HG02642 (cell line): ENCODE measurements at regions not wholly inside any gene's neighbourhood (a gene's known extent, or its start where the extent isn't known, plus 50 kb on each side); places are given as distances from the start of the nearest gene placed in this dataset.
A peak's percentile ranks its signal among the peaks of the same experiment; 100 is the strongest.
"Not testable (repeated sequence)": the region's sequence is repeated elsewhere in the genome, so short reads cannot be mapped to it uniquely, and the experiment has no call there.

ENCODE experiments used
- ATAC-seq: cut with Tn5 transposase; IDR thresholded peaks from one replicate; pipeline ENCODE4 v1.9.1; 2021; ENCODE audit warnings: mild to moderate bottlenecking; ENCODE audit not compliant: unreplicated experiment, poor library complexity

DNA sequence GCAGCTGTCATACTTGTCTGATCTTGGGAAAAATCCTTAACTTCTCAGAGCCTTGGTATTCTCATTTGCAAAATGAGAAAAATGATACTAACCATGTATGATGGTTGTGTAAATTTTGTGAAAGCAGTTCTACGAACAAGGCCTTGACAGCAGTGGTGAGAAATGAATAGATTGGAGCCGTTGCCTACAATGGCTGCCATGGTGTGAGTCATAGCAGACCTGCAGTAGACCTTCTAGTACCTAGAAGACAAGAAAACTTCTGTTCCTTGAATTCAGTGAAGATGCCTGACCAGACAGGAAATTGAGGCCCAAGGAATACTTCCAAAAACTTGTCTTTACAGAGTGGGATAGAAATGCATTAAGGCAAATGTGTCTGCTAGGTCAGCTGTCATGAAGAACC is 338.9 kb downstream of the QKI start:
- ATAC-seq: no peak

DNA sequence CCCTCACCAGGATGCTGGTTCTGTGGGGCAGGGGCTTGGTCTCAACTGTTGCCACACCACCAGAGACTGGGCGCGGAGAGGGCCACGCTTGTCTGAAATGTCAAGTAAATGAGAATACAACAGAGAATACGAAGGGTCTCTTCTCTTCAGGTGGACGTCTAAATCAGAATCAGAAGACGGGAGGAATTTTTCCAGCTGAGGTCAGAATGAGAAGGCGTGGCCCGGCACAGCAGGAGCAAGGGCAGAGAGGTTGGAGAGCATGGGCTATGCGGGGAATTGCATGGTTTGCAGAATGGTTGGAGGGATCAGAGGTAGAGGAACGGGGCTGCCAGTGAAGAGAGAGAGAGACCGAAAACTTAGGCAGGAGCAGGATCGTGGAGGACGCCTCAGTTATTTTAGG is 337.9 kb downstream of the QKI start:
- no peak for ATAC-seq

DNA sequence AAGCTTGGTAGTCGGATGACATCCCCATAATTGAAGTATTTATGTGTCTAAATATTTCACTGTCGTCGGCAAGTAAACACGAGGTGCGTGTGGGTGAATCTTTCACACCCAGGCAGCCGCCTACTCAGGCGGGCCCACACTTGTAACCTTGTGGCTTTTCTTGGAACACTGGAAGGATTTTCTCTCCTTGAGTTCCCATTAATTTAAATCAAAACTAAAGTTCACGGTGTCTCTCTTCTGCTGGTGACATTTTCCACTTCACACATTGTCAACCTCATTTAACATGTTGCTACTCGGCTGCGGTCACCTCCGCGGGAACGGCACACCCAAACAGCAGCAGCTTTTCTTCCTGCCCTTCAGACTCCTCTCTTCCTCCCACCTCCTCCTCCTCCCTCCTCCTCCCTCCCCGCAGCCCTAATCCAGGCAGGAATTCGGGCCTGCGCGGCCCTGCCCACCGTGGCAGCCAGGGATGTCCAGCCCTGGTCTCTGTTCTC is 336.6 kb downstream of the QKI start:
- no peak for ATAC-seq

DNA sequence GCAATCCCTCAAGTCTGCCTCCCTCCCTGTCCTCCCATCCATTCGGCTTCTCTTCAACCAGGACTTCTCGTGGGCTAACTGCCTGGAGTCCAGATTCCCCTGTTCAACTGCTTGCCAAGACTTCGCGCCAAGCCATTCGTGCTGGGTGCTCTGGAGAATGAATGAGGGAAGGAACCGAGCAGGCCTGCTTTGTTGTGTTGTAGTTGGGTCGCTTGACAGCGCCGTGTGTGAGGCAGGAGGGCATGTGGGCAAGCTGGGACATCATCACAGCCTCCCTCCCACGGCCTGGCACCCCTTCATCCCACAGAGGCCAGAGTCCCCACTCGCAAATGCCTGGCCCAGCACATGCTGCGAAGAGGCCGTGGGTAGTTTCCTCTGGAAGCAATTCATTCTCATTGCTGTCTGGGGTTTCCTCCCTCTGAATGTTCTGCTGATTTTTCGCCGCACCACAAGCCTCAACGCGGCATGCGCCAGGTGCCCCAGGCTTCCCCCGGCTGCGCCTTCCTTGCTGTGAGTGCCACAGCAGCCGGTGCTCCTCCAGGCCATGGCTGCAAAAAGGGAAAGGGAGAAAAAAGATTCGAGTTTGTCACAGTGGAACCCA is 336.0 kb downstream of the QKI start:
- ATAC-seq: no peak

DNA sequence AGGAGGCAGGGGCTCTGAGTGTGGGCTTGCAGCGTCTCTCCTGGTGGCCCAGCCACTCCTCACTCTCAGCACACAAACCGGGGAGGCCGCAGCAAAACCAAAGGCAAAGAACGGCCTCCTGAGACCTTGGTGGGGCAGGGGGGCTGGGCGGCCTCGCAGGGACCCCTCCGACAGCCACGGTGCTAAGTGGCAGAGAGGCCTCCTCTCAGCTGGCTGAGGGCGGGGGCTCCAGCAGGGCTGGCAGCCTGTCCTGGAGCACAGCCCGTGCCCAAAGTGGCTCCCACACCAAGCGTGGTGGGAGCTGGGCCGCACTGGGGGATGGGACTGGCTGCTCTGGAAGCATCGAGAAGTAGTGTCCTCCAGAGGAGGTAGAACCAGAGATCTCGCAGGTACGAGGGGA is 334.4 kb downstream of the QKI start:
- no peak for ATAC-seq

DNA sequence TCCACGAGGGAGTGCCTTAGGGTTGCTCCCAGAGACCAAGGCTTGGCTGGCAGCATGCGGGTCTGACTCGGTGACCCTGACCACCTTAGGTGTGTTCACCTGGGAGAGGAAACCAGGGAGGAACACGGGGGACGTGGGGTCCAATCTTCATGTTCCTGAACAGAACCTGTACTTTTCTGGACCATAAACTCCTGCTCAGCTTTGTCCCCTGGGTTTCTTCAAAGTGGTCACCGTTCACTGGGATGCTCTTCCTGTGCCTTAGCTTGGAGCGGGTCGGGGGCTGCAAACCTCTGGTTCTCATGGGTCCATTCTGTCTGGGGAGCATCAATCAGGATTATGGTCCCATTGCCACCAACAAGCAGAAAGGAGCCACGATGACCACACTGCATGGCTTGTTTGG is 333.5 kb downstream of the QKI start:
- no peak for ATAC-seq

DNA sequence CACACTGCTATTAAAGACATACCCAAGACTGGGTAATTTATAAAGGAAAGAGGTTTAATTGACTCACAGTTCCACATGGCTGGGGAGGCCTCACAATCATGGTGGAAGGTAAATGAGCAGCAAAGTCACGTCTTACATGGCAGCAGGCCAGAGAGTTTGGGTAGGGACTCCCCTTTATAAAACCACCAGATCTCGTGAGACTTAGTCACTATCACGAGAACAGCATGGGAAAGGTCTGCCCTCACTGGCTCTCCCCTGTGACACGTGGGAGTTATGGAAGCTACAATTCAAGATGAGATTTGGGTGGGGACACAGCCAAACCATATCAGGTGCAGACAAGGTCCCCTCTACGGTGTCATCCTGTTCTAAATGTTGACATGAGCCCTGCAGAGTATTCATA is 332.5 kb downstream of the QKI start:
- not testable (repeated sequence) for ATAC-seq

DNA sequence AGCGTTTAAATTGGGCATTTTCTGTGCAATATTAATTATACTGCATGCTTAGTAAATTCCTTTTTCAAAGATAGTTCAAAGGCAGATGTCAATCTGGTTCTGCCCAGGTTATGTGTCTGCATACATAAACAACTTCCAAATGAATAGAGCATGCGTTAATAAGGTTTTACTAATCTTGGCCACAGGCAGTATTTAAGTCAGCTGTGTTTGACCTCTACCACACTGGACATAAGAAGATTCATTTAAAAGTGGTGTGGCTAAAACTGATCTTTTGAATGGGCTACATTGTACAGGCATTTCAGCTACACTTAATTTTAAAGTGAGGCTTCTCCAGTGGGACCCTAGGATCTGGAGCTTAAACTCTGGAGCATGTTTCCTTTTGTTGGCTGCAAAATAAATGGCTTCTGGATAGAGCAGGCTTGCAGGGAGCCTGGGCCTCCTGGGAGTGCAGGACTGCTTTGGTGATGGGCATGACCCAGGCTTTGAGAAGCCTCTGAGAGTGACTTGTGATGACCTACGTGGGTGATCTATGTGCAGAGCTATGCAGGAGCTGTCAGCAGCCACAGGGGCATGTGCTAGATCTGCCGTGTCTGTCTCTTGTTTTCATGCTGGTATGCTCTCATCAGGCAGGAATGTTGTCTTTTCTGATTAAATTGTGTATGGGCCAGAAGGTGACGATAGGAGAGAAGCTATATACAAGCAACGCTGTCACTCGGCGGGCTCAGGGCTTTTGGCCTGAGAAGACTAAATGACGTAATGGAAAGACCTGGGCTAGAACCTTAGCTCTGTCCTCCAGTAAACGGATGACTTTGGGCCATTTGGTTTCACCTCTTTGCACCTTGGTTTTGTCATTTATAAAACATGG is 331.2 kb downstream of the QKI start:
- no peak for ATAC-seq

DNA sequence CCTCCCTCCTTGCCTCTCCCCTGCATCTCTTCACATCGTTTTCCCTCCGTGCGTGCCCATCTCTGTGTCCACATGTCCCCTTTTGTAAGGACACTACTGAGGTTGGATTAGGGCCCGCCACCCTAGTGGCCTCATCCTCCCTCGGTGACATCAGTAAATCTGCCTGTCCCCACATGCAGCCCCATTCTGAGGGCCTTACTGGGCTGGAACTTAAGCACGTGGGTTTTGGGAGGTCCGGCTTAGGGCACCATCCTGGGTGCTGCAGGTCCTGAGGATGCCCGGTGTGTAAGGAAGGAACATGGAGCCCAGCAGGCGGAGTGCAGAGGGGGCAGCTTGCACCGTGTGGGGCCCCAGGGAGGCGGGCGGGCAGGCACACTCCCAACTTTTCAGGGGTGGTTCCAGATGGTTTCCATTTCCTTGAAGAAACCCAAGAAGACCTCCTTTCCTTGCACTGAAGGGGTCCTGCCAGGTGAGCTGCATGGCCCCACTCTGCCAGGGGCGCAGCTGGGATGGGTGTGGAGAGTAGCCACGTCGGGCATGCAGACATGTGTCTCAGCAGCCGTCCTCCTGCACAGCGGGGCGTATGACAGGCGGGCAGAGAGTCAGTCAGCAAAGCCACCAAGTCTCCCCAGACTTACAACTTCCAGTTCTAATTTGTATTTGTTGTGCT is 329.9 kb downstream of the QKI start:
- ATAC-seq: no peak

DNA sequence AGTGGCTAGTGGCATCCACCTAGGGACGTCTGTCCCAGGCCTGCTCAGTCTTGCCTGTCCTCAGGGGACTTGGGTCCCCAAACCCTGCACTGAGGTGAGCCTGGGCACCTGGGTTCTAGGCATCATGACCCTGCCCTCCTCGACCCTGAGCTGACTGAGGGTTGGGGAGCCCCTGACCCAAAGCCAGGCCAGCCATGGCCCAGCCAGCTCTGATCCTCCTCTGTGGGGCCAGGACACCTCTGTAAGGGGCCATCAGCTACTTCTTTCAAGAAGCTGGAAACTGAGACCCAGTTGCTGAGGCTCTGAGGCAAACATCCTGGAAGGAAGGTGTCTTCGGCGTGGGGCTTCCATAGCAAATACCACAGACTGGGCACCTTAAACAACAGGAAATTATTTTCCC is 329.3 kb downstream of the QKI start:
- ATAC-seq: no peak

DNA sequence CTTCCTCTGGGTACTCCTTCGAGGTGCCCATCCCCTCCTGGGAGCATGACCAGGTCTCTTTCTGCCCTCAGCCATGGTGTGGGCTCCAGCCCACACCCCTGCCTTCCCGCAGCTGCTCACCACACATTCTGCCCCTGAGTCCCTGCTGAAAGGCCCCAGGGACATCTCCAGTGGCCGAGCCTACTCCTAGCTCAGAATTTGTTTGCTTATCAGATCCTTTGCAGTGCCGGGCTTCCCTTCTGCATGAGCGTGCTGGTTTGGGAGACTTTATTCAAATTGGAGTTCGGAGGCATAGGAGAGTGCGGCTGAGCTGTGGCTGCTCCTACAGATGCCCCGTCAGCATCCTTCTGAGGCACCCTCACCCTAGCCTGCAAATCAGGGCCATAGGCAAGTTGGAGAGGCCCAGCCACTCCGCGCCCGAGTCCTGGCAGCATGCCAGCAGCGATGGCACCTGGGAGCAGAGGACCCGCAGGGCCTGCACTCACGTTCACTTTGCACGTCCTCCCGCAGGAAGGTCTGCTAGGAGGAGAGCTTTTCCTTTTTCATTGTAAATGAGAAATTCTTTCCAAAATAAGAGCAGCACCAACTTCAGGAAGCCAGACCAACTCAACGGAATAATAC is 327.3 kb downstream of the QKI start:
- no peak for ATAC-seq

DNA sequence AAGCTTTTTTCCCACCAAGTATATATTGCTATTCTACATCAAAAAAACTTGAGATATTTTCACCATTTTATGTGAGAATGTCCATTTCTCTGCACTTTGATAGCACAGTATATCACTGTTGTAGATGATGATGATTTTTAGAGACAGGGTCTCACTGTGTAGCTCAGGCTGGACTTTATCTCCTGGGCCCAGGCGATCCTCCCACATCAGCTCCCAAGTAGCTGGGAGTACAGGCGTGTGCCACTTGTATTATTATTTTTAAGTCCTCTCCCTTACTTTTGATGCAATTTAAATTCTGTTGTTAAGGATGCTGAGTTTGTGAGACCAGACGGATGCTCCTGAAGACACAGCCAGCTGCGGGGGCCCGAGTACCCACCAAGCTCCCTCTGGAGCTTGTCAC is 326.8 kb downstream of the QKI start:
- ATAC-seq: no peak

DNA sequence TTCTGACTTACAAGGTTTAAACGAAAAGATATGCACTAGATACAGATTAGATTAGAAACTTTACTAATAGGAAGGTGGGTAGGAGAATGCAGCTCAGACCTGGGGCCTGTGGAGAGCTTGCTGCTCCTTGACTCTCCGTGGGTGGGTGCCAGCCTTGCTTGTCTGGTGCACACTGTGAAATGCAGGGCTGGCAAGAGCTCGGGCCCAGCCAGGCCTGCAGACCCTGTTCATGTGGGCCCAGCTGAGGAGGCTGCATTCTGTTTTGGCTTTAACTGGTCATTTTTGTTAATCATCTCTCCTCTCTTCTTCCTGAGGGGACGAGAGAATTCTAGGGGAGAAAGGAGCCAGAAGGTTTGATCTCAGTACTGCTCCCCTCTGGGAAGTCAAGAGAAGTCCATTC is 325.4 kb downstream of the QKI start:
- ATAC-seq: no peak

DNA sequence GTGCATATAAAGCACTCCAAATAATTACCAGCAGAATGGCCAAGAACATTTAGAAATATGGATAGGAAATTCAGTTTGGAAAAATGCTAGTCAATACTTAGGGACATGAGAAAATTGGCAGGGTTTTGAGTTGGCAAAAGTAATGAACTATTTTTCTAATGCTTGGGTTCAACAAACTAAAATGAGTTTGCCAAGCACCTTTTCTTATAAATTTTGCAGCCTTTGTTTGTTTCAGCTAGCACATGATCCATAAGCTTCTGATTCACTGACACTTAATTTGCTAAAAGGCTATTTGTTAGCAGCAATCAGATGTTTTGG is 324.8 kb downstream of the QKI start:
- no peak for ATAC-seq

DNA sequence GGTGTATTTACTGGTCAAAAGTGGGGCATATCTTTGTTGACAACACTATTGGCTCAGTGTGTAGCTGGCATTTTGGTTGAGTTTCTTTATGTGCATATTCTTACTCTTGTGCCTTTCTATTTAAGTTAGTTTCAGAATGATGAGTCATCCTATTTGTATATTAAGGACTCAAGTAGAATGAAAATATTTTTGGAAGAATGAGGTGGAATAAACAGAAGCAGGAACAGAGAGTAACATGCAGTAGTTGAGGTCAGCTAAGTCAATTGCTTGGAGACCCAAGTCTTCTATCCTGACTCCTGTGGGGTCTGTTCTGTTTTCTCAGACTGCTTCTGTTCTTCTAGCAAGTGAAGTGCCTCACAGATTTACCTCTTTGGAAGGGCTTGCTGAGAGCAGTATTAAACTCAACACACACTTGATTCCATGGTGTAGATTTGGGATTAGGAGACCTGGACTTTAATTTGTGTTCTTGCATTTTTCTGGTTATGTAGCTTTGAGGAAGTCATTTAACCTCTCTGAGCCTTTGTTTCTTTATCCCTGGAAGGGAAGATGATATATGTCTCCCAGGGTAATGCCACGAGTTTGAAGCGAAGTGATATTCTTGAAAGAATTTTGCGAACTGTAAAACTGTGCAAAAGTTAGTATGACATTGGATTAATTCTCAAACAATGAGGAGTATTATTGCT is 324.3 kb downstream of the QKI start:
- ATAC-seq: peak; percentile 65

DNA sequence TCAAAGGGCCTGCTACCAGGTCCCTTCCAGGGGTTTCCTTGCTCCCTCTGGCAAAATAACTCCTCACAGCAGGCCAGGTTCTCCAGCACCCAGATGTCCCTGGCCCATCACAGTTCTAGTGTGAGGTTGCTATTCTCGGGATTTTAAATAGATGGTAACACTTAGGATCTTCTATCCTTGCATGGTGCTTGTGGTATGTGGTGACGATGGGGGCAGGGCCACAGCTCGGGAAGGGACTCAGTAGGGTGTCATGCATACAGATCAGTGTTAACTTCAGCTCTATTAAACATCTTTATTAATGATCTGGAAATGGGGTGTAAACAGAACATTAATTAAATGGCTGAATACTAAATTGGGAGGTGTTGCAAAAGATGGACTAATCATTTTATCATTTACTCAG is 323.8 kb downstream of the QKI start:
- no peak for ATAC-seq

DNA sequence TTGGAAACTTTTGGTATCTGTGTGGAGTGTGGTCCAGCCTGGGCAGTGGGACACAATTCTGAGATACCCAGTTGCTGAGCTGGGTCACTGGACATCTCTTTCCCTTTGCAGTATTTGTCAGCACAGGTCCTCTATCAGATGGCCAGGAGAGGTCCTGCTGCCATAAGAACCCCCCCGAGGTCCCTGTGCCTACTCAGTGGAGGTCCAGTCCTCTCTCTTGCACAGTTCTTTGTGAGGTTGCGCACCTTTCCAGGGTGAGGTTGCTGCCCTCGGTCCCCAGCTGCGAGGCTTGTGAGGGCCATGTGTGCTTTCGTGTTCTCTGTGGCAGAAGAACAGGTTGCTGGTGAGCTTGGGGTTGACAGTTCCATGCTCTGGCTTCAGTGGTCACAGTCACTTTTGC is 320.6 kb downstream of the QKI start:
- no peak for ATAC-seq

DNA sequence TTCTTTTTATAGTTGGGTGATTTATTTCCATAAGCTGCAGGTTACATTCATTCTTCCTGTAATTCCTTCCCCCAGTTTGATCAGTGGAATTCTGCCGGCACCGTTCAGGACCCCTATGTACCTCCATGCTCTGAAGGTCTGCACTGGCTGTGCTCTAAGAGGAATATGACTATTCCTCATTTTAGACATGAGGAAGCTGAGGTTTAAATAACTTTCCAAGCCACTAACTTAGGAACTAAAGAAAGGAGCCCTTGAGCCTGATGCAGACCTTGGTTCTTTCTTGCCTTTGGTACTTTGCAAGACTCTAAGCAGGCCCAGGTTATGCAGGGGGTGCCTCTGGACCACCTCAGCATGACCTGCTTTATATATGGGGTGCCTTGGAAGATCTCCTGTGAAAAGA is 318.5 kb downstream of the QKI start:
- ATAC-seq: no peak

DNA sequence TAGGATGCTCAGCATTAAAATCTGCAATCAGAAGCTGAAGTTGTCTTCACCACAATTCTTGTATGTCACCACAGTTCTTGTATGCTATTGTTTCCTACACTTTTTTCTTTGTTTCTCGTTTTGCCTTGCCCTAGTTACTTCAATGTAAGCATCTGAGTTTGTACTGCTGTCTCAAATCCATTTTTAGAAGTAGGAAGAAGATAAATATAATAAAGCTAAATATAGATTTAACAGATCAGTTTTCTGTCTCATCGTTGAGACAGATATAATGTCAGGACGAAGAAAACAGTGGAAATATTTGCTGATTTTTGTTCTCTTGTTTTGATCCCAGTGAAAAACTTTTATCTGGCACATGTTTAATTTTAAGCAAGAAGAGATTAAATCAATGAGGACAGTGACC is 318.0 kb downstream of the QKI start:
- no peak for ATAC-seq

DNA sequence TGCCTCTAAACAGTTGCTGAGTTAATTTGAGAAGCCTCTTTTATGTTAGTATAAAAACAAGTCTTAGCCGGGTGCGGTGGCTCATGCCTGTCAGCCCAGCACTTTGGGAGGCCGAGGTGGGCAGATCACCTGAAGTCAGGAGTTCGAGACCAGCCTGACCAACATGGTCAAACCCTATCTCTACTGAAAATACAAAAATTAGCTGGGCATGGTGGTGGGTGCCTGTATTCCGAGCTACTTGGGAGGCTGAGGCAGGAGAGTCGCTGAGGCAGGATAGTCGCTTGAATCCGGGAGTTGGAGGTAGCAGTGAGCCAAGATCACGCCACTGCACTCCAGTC is 317.5 kb downstream of the QKI start:
- not testable (repeated sequence) for ATAC-seq
